BE2C (cell line): ENCODE measurements at regions not wholly inside any gene's neighbourhood (a gene's known extent, or its start where the extent isn't known, plus 50 kb on each side); places are given as distances from the start of the nearest gene placed in this dataset.
A peak's percentile ranks its signal among the peaks of the same experiment; 100 is the strongest.

Experiments used
- DNase-seq: peaks from one replicate; pipeline ENCODE4 v3.0.0-alpha.2; 2020
- H3K27me3 ChIP-seq: fragments of 250-450 bp; sonication (Bioruptor Pico); 2 replicates; pipeline ENCODE4 v1.5.1; 2020; ENCODE audit warnings: mild to moderate bottlenecking
- H3K36me3 ChIP-seq: fragments of 250-450 bp; sonication (Bioruptor Pico); 2 replicates; pipeline ENCODE4 v1.5.1; 2020; ENCODE audit warnings: mild to moderate bottlenecking
- H3K4me1 ChIP-seq: fragments of 250-450 bp; sonication (Bioruptor Pico); 2 replicates; pipeline ENCODE4 v1.5.1; 2020
- H3K4me3 ChIP-seq: 2 replicates; pipeline ENCODE4 v1.5.1; 2011; ENCODE audit warnings: low read depth, low read length
- H3K9me3 ChIP-seq: fragments of 250-450 bp; sonication (Bioruptor Pico); 2 replicates; pipeline ENCODE4 v1.5.1; 2020
- TF ChIP-seq, protein P1 (sequence below): IDR thresholded peaks from 2 replicates; pipeline ENCODE4 v1.5.1; 2012; ENCODE audit warnings: mild to moderate bottlenecking, low read depth, low read length

- TF ChIP-seq, protein P1, sequence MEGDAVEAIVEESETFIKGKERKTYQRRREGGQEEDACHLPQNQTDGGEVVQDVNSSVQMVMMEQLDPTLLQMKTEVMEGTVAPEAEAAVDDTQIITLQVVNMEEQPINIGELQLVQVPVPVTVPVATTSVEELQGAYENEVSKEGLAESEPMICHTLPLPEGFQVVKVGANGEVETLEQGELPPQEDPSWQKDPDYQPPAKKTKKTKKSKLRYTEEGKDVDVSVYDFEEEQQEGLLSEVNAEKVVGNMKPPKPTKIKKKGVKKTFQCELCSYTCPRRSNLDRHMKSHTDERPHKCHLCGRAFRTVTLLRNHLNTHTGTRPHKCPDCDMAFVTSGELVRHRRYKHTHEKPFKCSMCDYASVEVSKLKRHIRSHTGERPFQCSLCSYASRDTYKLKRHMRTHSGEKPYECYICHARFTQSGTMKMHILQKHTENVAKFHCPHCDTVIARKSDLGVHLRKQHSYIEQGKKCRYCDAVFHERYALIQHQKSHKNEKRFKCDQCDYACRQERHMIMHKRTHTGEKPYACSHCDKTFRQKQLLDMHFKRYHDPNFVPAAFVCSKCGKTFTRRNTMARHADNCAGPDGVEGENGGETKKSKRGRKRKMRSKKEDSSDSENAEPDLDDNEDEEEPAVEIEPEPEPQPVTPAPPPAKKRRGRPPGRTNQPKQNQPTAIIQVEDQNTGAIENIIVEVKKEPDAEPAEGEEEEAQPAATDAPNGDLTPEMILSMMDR, result no peak
Observed at GRCh38 chr16:85265161-85265784, 153.0 kb upstream of the CIBAR2 start.

DNA sequence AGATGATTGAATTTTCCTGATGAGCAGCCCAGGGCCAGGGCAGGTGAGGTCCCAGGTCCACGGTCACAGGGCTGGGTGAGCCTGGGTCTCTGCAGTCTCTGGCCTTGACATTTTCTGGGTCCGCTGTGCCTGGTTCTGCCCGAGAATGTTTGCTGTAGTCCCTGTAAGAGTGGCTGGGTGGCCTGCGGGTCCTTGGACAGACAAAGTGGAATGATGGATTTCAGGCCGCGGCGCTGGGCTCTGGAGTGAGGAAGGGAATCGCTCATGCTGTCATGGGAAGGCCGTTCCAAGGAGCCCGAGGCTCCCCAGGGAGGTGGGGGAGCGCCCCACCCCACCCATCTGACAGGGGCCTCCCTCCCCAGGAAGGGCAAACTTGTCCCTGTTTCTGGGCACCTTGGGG is 153.5 kb upstream of the CIBAR2 start:
- DNase-seq, result no peak
- H3K9me3 ChIP-seq, result no peaks in the 10 kb centered on the region
- H3K36me3 ChIP-seq, result no peaks in the 10 kb centered on the region; the same call in 1 of the 2 replicates
- no peak overlapping the region for H3K4me3 ChIP-seq
- TF ChIP-seq, protein P1, result no peak
- no peaks in the 10 kb centered on the region for H3K27me3 ChIP-seq
- H3K4me1 ChIP-seq, result peaks cover 30% of the 10 kb centered on the region

More at GRCh38 chr16:85265161-85265784, 153.0 kb upstream of the CIBAR2 start:
- Histone ChIP-seq H3K4me3 (no peak overlapping the region), H3K27me3 (no peaks in the 10 kb centered on the region), H3K36me3 (no peaks in the 10 kb centered on the region; the same call in 1 of the 2 replicates), H3K4me1 (peaks cover 27% of the 10 kb centered on the region), H3K9me3 (no peaks in the 10 kb centered on the region)
- no peak for DNase-seq

DNA sequence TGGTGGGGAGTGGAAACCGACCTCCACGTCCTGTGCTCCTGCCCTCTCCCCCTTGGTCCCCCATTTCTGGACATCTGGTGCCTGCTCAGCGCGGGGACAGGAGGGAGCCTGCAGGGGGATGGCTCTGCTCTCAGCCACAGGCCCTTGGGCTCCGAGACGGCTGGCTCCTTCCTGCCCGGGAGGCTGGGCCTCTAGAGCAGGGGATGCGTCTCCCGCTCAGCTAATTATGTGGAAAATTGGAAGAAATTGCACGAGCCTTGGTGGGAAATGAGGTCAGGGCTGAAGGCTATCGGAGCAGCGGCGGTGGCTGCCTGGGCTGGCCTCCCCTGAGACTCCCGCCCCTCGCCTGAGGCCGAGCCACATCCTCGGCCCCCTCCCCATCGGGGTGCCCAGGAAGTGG is 154.6 kb upstream of the CIBAR2 start:
- Histone ChIP-seq H3K4me3 (no peak overlapping the region), H3K4me1 (peaks cover 41% of the 10 kb centered on the region), H3K9me3 (no peaks in the 10 kb centered on the region), H3K36me3 (no peaks in the 10 kb centered on the region; the same call in 1 of the 2 replicates), H3K27me3 (no peaks in the 10 kb centered on the region)
- TF ChIP-seq, protein P1, result no peak
- DNase-seq, result peak; percentile 64

DNA sequence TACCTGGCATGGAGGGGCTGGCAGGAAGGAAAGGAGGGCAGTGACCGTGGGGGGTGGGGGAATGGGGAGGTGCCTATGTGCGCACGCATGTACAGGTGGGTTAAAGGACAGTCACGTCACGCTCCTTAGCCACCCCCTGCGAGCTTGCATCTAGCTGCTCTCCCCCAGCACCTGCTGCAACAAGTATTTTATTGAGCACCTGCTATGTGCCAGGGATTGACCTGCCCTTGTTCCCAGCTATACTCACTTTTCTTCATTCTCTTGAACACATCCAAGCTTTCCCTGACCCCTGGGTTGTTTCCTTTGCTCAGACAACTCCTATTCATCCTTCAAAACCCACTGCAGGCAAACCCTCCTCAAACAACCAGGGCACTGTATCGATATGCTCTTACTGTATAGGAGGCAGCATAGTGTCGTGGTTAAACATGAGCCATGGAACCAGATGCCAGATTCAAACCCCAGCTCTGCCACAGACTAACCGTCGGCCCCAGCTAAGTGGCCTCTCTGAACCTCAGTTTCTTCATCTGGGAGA is 155.2 kb upstream of the CIBAR2 start:
- TF ChIP-seq, protein P1, result no peak
- Histone ChIP-seq H3K9me3 (no peaks in the 10 kb centered on the region), H3K36me3 (no peaks in the 10 kb centered on the region; the same call in 1 of the 2 replicates), H3K4me3 (no peak overlapping the region), H3K27me3 (no peaks in the 10 kb centered on the region), H3K4me1 (peaks cover 42% of the 10 kb centered on the region)
- no peak for DNase-seq

DNA sequence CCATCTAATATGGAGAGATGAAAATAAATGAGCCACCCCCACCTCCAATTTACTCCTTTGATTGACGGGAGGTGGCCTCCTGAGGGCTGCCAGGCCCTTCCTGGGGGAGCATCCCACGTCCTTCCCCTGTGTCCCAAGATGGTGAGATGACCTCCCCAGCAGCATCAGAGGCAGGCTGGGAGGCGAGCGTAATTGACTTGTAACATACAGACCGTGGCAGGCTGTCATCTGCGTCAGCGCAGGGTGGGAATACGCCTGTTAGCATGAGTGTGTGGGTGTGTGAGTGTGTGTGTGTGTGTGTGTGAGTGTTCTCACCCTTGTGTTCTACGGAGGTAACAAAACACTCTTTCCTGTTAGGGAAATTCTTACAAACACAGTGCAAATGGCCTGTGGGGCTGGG is 156.9 kb upstream of the CIBAR2 start:
- no peak overlapping the region for H3K4me3 ChIP-seq
- H3K4me1 ChIP-seq, result peaks cover 42% of the 10 kb centered on the region
- TF ChIP-seq, protein P1, result no peak
- H3K27me3 ChIP-seq, result no peaks in the 10 kb centered on the region
- no peaks in the 10 kb centered on the region for H3K9me3 ChIP-seq
- no peak for DNase-seq
- no peaks in the 10 kb centered on the region; the same call in 1 of the 2 replicates for H3K36me3 ChIP-seq

GRCh38 chr16:85270374-85270773 is 158.1 kb upstream of the CIBAR2 start:
- peak overlapping the region; percentile 12; the same call in 1 of the 2 replicates for H3K4me3 ChIP-seq
- no peaks in the 10 kb centered on the region for H3K9me3 ChIP-seq
- H3K36me3 ChIP-seq, result no peaks in the 10 kb centered on the region; the same call in 1 of the 2 replicates
- TF ChIP-seq, protein P1, result no peak
- peak; percentile 62 for DNase-seq
- peaks cover 42% of the 10 kb centered on the region for H3K4me1 ChIP-seq
- H3K27me3 ChIP-seq, result no peaks in the 10 kb centered on the region
